EH (cell line): ENCODE measurements at regions not wholly inside any gene's neighbourhood (a gene's known extent, or its start where the extent isn't known, plus 50 kb on each side); places are given as distances from the start of the nearest gene placed in this dataset.
"Not testable (repeated sequence)": the region's sequence is repeated elsewhere in the genome, so short reads cannot be mapped to it uniquely, and the experiment has no call there.

Experiments used
- DNase-seq: peaks from one replicate; pipeline ENCODE4 v3.0.0-alpha.2; 2015; ENCODE audit warnings: low read depth

- DNase-seq, result no peak
Measured at GRCh38 chr7:125465527-125465926, 535.9 kb upstream of the POT1 start.

- DNase-seq, result no peak
Measured at GRCh38 chr7:125462615-125463014, 533.0 kb upstream of the POT1 start.

- no peak for DNase-seq
Measured at GRCh38 chr7:125459038-125459437, 529.4 kb upstream of the POT1 start.

GRCh38 chr7:125450749-125451148 lies 521.1 kb upstream of the POT1 start:
- DNase-seq, result no peak

- no peak for DNase-seq
Measured at GRCh38 chr7:125445836-125446235, 516.2 kb upstream of the POT1 start.

GRCh38 chr7:125444864-125445263 lies 515.2 kb upstream of the POT1 start:
- no peak for DNase-seq

- no peak for DNase-seq
Measured at GRCh38 chr7:125436220-125436619, 506.6 kb upstream of the POT1 start.

GRCh38 chr7:125431349-125431748 lies 501.7 kb upstream of the POT1 start:
- no peak for DNase-seq

GRCh38 chr7:125430013-125430412 lies 500.4 kb upstream of the POT1 start:
- no peak for DNase-seq

GRCh38 chr7:125427676-125428075 lies 498.1 kb upstream of the POT1 start:
- no peak for DNase-seq

GRCh38 chr7:125425506-125425905 lies 495.9 kb upstream of the POT1 start:
- DNase-seq, result no peak

GRCh38 chr7:125424721-125425120 lies 495.1 kb upstream of the POT1 start:
- no peak for DNase-seq

GRCh38 chr7:125423458-125424155 lies 494.0 kb upstream of the POT1 start:
- no peak for DNase-seq

- not testable (repeated sequence) for DNase-seq
Measured at GRCh38 chr7:125421407-125421806, 491.8 kb upstream of the POT1 start.

GRCh38 chr7:125412890-125413665 lies 483.5 kb upstream of the POT1 start:
- no peak for DNase-seq

- DNase-seq, result no peak
Measured at GRCh38 chr7:125409921-125410320, 480.3 kb upstream of the POT1 start.

GRCh38 chr7:125406111-125406510 lies 476.5 kb upstream of the POT1 start:
- DNase-seq, result no peak

GRCh38 chr7:125399408-125399807 lies 469.8 kb upstream of the POT1 start:
- DNase-seq, result no peak

GRCh38 chr7:125396466-125397151 lies 467.0 kb upstream of the POT1 start:
- DNase-seq, result no peak

GRCh38 chr7:125391921-125392320 lies 462.3 kb upstream of the POT1 start:
- DNase-seq, result no peak

- no peak for DNase-seq
Measured at GRCh38 chr7:125390981-125391380, 461.4 kb upstream of the POT1 start.

- DNase-seq, result no peak
Measured at GRCh38 chr7:125386211-125386610, 456.6 kb upstream of the POT1 start.

- DNase-seq, result no peak
Measured at GRCh38 chr7:125383324-125383723, 453.7 kb upstream of the POT1 start.
